Stomach (tissue), 4 donors: ENCODE measurements at regions not wholly inside any gene's neighbourhood (a gene's known extent, or its start where the extent isn't known, plus 50 kb on each side); places are given as distances from the start of the nearest gene placed in this dataset.

Experiments
- CTCF ChIP-seq, 7 experiments: fragments of 450-650 bp in 4 of 7; fragments of 200-600 bp in 3 of 7; sonication (generic) in 3 of 7; IDR thresholded peaks; one replicate each; pipeline ENCODE4 v1.5.1; 2016 to 2019; ENCODE audit warnings: antibody characterized with exemption in 7 of 7, control low read depth in 2 of 7, mild to moderate bottlenecking in 1 of 7
- POLR2A ChIP-seq, 4 donors: fragments of 450-650 bp; IDR thresholded peaks; one replicate each; pipeline ENCODE4 v1.6.1; 2016; ENCODE audit warnings: antibody characterized with exemption in 4 of 4, control low read depth in 2 of 4, mild to moderate bottlenecking in 1 of 4, moderate library complexity in 1 of 4

- no peak for TF ChIP-seq CTCF (IDR thresholded peaks at IDR 0.05)
- no peak for TF ChIP-seq POLR2A (IDR thresholded peaks at IDR 0.05)
These were observed 62.1 kb downstream of the ARF6 start for GRCh38 chr14:49955024-49955423.
